Activated CD4-positive, alpha-beta T cell treated with anti-CD3 and anti-CD28 coated beads, Interleukin-2, Interleukin-6, amounts not matched to agents 100 ng/mL and 50 ng/mL, durations not matched to agents 16 hours and 8 hours (primary cell): ENCODE measurements at regions not wholly inside any gene's neighbourhood (a gene's known extent, or its start where the extent isn't known, plus 50 kb on each side); places are given as distances from the start of the nearest gene placed in this dataset.
"Not testable (repeated sequence)": the region's sequence is repeated elsewhere in the genome, so short reads cannot be mapped to it uniquely, and the experiment has no call there.

Source experiments
- DNase-seq: peaks from one replicate; pipeline ENCODE4 v3.0.0-alpha.2; 2020

DNA sequence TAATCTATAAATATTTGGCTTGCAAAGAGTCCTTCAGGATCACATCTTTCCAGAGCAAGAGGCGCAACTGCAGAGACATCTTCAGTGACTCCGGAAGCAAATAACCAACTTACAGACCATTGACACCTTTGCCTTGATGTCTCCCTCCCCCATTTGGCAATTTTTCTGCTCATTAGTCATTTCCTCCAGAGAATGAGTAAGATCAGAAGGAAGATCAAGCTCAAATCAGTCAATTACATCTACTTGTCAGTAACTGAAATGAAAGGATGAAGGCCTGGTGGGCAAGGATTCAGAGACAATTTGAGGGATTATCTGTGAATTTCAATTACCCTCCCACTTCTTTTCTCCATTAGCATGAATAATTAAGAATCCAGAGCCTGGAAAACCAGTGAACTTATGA is 665.6 kb upstream of the CPEB2 start:
- peak; percentile 39 for DNase-seq

- no peak for DNase-seq
These were observed 664.2 kb upstream of the CPEB2 start for GRCh38 chr4:14337892-14338584.

GRCh38 chr4:14338585-14339265 is 663.6 kb upstream of the CPEB2 start:
- DNase-seq: no peak

- no peak for DNase-seq
These were observed 662.6 kb upstream of the CPEB2 start for GRCh38 chr4:14339715-14340114.

DNA sequence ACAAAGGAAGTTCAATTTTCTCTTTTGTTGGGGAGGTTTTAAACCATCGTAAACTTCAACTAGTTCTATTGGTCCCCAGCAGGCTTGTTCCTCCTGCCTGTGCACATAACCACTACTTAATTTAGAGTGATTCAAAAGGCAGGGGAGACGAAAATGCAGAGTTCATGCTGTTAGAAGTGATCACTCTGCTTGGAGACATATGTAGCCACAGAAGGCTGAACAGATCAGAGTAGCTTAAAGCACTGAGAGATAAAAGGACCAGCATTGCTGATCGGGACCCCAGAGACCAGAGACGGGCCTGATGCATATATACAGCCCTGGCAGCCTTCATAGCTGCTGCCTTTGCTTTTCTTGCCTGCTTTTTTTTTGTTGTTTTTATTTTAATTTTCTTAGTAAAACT is 662.0 kb upstream of the CPEB2 start:
- no peak for DNase-seq

DNA sequence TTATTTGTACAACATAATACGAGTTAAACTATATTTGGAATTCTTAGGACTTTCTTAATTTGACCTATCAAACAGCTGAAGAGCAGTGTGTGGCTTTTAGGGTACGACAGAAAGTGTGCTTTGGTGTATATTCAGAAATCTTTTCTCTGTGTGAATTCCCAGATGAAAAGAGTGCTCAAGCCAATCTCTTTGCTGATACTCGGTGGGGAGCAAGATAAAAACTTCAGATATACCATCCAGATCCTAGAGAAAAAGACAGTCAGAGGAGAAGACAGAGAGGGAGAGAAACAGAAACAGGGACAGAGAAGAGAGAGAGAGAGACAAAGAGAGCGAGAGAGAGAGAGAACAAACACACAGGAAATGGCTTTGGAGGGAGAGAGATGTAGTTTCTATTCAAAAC is 658.3 kb upstream of the CPEB2 start:
- no peak for DNase-seq

DNA sequence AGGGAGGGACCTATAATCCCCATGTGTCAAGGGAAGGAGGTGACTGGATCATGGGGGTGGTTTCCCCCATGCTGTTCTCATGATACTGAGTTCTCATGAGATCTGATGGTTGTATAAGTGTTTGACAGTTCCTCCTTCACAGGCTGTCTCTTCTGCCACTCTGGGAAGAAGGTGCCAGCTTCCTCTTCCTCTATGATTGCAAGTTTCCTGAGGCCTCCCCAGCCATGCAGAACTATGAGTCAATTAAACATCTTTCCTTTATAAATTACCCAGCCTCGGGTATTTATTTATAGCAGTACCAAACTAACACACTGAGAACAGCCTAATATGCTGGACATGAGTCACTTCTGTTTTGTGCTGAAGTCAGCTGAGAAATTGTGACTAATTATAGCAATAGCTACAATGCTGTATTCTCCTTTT is 656.9 kb upstream of the CPEB2 start:
- DNase-seq: no peak

- DNase-seq: no peak
These were observed 654.8 kb upstream of the CPEB2 start for GRCh38 chr4:14347526-14347925.

GRCh38 chr4:14348506-14348905 is 653.8 kb upstream of the CPEB2 start:
- no peak for DNase-seq

- DNase-seq: not testable (repeated sequence)
These were observed 643.6 kb upstream of the CPEB2 start for GRCh38 chr4:14358544-14359160.

GRCh38 chr4:14359991-14360390 is 642.3 kb upstream of the CPEB2 start:
- DNase-seq: no peak

DNA sequence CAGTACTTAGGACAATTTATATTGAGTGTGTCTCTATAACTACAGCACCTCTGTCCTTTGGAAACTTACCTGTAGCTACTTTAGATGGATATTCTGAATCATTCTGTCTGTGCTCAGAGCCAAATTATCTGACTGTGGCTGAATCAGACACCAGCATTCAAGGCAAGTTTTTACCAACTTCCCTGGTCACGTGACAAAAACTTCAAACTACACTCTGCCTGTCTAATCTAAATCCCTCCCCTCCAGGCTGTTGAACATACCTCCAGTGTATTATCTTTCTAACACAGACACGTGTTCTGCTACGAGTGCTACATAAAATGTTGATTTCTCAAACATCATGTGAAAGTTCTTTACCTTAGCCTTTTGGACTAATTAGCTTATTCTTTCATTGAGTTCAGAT is 641.2 kb upstream of the CPEB2 start:
- no peak for DNase-seq

DNA sequence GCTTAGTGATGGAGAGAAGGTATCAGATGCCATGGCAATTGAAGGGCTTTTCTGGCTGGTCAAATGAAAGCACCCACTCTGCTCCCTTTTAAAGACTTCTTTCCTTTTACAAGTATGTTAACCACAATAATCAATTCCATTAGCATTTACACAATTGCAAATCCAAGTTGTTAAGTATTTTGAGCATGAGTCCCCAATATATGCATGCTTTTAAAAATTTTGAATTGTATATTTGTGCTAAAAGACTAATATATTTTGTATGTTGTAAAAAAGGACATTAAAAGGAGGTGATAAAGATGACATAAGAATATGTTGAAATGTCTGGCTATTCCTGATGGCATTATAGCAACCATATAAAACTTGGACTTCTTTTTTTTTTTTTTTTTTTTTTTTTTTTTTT is 639.9 kb upstream of the CPEB2 start:
- no peak for DNase-seq

GRCh38 chr4:14364953-14365536 is 637.2 kb upstream of the CPEB2 start:
- DNase-seq: no peak

GRCh38 chr4:14368391-14368790 is 633.9 kb upstream of the CPEB2 start:
- no peak for DNase-seq

- DNase-seq: no peak
These were observed 631.1 kb upstream of the CPEB2 start for GRCh38 chr4:14371131-14371530.

DNA sequence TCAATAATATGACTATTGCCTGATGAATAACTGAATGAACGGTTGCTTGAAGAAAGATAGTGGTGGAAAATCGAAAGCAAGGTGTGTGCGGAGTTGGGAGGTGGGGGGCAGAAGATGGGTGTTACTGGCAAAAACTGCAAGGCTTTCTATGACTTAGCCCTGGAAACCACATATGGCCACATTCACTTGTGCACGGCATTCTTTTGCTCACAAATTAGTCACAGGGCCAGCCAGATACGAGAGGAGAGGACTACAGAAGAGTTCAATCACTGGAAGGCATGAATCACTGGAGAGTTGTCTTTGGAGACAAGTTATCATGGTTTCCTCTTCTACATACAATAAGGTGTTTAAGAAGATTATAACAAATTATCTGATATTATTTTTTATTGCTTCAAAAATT is 626.5 kb upstream of the CPEB2 start:
- no peak for DNase-seq

- DNase-seq: no peak
These were observed 623.1 kb upstream of the CPEB2 start for GRCh38 chr4:14379183-14379582.

DNA sequence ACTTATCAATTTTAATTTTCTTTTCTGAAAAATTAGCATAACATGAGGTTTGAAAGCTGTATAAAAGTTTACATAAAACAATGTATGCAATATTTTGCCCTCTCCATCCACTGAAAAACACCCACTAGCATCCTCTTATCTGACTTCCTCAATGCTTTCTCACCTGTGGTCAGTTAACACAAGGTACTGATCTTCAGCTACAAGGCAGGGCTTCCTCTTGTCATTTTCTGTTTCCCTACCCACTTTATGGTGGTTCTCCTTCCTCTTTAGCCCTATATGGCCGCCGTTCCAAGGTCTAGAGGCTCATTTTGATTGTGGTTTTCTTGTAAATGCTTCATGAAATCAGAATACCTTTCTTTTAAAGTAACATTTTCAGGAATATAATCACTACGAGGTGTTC is 618.6 kb upstream of the CPEB2 start:
- no peak for DNase-seq

GRCh38 chr4:14384824-14385223 is 617.5 kb upstream of the CPEB2 start:
- no peak for DNase-seq

DNA sequence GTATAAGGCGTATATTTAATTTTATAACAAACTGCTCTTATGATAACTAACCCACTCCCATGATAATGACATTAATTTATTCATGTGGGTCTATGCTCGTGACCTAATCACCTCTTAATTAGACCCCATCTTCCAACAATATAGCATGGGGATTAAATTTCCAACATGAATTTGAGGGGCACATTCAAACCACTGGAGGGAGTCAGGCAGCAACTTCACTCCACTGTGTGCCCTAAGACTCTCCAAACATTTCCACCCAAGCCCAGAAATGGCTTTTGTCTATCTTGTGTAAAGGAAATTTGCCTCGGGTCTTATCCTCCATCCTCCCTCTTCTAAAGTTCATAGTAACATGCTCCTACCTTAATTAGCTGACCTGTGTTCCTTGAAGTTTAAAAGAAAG is 616.1 kb upstream of the CPEB2 start:
- DNase-seq: no peak

GRCh38 chr4:14387647-14388046 is 614.6 kb upstream of the CPEB2 start:
- no peak for DNase-seq

DNA sequence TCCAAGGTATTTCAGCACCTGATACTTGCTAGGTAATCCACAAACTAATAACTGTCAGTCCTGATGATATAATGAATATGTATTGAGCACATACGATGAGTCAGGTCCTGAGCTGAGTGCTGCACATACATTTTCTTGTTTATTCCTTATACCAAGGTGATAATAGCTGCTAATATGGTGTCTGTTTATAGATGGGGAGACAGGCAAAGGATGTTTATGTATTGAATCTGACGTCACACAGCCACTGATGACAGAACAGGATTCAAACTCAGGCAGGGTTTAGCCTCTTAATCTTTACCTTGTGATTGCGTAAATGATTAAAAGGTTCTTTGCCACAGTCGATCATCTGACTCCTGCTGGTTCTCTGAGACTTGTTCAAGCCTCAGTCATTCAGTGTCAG is 609.9 kb upstream of the CPEB2 start:
- no peak for DNase-seq

GRCh38 chr4:14396183-14396582 is 606.1 kb upstream of the CPEB2 start:
- no peak for DNase-seq
